Tongue (tissue), 1 donor: ENCODE measurements at regions not wholly inside any gene's neighbourhood (a gene's known extent, or its start where the extent isn't known, plus 50 kb on each side); places are given as distances from the start of the nearest gene placed in this dataset.

Source experiments
- DNase-seq: peaks from one replicate; pipeline ENCODE4 v3.0.0-alpha.2; 2015

DNA sequence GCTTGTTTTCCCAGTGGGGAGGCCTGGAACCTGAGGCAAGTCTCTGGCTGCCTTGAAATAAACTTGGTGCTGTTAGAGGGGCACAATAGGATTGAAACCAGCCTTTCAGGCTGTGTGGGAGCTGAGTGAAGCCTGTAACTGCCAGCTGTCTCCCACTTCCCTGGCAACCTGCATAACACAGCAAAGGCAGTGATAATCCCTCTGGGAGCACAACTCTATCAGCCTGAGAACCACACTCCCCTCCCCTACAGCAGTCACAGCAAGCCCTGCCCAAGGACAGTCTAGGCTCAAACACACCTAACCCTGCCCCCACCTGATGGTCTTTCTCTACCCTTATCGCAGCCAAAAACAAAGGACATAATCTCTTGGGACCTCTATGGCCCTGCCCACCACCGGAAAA is 683.8 kb upstream of the ATXN8OS start:
- DNase-seq, result peak; percentile 3

DNA sequence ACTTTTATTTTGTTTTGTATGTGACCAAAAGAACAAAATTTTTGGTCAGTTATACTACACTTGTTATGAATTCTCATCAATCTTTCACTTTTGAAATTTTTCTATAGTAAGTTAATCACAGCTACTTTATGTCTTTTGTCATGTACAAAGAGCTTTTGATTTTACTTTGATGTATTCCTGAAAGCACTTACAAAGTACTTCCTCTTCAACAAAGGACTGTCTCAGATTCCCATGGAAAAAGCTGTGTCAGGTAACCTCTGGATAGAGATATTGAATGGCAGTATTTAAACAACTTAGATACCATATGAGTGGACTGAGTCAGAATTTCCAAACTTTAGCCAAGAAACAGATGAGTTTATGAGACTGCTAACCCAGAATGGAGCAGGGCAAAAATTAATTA is 689.3 kb upstream of the ATXN8OS start:
- no peak for DNase-seq

DNA sequence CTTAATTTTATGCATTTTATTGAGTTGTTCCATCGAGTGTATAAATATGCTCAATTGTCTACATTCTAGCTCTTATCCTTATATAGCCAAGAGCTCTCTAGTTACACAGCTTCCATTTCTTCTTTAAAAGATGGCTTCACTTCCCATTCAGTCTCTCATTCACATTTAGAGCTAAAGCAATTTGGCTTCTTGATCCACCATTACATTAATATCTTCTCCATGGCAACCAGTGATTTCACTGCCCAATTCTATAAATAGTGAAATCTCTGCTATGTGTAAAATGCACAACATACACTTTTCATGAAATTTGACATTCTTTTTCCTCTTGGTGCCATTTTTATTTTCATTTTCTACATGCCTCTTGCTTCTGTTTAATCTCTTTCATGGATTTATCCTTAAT is 696.9 kb upstream of the ATXN8OS start:
- DNase-seq, result no peak

DNA sequence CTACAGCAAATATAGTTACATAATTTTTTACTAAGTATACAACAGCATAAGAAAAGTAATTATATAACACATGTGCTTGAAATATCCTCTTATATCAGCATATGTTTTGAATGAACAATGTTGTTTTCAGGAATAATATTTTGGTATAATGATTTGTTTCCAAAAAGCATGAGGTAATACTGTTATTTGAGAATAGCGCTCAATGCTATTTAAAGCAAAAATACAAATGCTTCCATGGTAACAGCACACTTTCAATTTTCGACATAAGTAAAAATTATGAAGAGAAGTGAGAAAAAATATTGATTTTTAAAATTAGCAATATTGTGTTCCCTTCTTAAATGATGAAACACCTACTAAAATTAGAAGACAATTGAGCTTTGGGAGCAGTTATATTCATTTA is 715.9 kb upstream of the ATXN8OS start:
- peak; percentile 12 for DNase-seq

DNA sequence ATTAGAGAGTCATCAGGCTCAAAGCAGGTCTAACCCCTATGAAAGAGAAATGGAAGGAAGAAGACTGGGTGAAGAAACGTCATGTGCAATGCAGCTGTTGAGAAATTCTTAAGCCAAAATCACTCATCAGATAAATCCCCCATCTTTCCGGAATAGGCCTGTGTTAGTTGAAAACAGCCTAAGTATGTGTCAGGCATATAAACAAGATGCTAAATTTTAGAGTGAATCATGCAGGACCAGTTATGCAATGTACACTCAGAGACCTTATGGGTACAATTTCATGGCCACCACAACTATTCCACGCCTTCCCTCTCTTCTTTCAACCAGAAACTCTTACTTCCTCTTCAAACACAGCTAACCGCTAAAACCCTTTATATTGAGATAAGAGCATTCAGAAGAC is 717.7 kb upstream of the ATXN8OS start:
- DNase-seq, result no peak

DNA sequence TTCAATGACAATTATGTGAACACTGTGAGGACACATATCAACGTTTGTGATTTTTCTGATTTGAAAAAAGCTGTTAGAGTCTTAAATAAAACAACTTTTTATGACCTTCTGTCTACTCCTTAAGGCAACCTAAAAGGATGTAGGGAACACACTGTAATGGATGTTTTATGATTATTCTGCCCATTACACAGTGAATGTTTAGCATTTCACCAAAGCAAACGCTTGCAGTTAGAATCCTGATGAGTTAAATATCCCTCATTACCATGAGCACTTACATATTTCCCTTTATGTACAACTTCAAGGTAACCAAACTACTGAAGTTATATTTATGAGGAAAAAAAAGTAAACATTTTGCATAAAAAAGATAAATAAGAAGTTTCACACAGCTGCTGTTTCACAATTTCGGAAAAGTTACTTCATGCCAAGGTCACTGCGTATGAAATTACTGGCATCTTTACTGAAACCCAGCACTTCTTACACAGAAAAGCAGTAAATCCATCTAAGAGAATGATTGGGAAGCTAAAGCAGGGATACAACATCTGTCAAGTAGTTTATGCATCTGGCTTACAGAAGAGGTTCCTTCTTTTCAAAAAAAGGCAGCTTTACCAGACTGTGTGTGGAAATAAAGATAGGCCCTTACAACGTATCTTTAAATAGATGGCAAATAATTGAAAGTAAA is 733.7 kb upstream of the ATXN8OS start:
- DNase-seq, result peak; percentile 75

DNA sequence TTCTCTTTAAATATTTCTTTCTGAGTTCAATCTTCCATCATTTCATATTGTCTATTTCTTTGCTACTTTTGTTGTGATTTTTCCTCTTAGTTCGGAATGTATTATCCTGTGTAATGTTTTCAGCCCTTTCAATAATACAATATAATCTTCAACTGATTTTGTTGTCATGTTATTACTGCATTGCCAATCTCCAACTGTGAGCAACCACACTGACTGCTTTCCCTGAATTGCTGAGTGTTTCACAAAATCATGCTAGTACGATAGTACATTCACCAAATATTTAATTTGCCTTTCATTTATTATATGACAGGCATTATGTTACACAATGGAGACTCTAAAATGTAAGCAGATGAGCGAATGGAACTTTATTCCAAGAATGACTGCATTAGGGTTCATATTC is 744.3 kb upstream of the ATXN8OS start:
- DNase-seq, result no peak

DNA sequence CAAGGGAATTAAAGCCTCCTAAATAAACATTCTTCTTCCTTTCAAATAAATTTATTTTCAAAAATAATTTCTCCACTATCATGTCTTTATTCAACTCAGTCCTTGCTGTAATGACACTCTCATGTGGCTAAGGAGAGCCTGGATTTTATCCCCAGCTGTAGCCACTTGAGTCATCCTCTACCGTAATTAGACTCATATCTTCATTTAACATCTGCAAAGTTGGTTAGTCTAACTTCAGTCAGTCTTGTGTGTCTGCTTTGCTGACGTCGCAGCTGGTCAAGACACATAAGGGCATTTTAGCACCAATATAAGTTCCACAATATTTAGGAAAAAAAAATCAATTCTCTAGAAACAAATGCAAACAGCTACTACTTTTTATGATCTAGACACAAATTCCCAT is 776.4 kb upstream of the ATXN8OS start:
- DNase-seq, result no peak

DNA sequence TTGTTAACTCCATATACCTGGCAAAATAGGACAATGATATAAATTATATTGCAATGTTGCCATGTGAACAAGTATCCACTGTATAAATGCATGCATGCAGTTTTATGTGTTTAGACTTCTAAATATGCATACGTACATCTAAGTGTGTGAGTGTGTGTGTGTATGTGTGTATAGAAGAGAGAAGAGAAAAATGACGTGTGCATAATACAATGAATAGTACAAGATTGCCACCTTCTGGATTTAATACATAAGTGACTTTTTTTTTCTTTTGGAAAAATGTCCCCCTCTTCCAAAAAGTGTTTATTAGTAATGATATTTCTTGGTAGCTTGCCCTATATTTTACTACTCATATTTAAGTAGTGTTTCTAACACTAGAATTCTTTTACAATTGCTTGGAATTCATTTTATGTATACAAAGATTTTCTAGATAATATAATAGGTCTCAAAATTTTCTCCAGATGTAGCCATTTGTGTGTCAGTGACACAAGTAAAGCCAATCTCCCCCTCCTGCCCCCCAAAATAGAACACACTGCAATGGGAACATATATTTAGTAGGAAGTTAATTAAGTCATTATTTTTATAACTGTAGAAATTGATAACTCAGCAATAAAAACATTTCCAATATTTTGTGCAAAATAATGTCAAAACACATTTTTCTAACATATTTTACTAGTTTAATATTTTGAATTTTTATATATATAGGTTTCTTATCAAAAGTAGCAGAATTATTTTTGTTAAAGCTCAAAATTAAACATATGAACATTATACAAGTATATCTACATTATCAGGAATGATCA is 783.3 kb upstream of the ATXN8OS start:
- peak; percentile 33 for DNase-seq

DNA sequence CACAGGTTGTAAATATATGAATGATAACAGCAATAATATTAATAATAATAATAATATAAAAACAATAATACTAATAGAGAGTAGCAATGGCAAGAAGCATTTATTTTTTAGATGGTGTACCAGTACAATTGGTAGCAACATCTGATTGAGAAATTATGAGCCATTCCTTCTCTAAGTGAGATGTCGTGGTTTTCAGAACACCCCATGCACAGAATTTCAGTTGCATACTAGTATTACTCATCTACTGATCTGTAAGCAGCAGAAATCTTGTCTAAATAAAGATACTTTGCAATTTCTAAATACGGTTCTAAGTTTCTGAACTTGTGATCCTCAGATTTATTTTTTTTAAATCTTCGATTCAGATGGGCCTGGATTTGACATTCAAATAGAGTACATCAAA is 788.0 kb upstream of the ATXN8OS start:
- no peak for DNase-seq

DNA sequence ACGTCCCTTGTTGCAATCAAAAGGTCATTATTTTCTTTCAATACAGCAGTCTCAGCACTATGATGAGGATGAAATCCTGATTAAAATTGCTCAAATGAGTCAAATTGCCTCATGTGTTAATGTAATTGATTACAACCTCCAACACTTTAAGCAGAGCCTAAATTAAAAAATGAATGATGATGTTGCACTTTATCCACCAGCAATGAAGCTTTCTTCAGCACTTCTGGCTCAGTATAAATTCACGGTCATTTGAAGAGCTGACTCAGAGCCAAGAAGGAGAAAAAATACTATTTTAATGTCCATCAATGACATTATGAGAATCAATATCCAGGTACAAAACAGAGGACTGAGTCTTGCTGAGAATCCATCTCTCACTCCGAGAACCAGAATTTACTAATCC is 792.6 kb upstream of the ATXN8OS start:
- DNase-seq, result no peak

DNA sequence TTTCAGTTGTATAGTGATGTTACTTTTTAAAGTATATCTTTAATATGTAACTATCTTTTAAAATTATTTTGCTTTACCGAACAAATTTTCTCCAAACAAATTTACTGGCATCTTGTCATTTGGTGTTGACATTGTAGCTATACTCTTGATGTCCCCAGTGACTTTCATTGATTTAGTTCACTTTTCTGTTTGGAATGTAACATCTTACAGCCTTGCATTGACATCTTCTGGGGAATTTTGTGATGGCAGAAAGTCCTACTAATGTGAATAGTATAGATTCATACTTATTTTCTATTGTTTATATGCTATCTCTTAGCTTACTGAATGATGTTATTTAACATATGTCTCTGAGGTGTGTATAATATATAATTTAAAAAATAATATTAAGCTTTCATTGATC is 800.9 kb upstream of the ATXN8OS start:
- no peak for DNase-seq

DNA sequence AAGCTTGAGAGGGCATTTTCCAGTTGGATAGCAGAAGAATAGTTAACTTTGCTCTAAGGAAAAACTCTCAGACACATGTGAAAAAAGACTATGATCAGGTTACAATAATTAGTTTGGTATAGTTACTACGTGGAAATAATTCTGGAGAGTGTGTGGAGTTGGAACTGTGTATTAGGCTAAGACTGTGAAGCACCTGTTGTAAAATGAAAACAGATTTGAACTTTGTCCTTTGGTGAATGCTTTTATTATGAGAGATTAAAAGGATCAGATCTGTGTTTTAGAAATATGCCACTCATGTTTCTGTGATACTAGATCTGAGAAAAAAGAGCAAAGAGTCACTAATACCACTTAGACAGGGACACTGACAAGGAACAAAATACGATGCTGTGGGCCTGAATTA is 807.5 kb upstream of the ATXN8OS start:
- no peak for DNase-seq

DNA sequence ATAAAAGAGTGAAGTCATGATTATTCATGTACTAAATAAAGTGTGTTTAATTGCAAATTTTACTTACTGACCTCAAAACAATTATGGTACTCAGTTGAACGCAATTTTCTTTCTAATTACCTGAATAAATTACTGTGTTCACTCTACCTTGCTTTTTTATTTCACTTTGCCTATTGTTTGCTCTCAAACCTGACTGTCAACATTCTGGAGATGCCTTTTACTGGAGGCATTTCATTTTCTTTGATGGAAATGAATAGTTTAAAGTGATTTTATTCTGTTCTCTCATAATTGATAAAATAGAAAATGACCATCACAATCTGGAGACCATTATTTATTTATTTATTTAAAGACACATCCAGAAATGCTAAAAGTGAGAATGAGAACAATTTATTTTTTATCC is 811.5 kb upstream of the ATXN8OS start:
- DNase-seq, result no peak

DNA sequence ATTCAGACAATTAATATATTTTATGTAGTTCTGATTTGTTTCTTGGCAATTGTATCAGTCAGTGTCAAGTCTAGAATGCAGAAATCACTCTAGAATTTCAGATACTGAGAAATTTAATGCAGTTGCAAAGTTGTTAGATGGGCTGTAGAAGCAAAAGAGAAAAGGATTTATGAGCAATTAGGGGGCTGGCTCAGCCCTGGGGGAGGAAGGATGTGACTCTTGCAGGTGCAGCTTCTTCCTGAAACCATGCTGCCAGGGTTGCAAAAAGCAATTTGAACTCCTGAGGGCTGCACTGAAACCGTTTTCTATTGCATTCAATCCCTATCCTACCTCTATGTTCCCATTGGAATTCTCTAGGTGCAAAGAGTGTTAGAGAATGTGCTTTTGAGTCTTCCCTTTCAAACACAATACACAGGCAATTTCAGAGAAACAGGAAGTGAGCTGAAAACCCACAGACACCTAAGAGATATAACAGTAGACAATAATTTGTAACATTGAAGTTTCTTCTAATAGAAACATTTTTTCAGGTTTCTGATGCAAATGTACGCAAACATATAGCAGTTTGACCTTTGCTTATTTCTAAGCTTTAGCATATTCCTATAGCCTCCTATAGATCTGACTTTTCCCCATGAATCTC is 814.7 kb upstream of the ATXN8OS start:
- no peak for DNase-seq

DNA sequence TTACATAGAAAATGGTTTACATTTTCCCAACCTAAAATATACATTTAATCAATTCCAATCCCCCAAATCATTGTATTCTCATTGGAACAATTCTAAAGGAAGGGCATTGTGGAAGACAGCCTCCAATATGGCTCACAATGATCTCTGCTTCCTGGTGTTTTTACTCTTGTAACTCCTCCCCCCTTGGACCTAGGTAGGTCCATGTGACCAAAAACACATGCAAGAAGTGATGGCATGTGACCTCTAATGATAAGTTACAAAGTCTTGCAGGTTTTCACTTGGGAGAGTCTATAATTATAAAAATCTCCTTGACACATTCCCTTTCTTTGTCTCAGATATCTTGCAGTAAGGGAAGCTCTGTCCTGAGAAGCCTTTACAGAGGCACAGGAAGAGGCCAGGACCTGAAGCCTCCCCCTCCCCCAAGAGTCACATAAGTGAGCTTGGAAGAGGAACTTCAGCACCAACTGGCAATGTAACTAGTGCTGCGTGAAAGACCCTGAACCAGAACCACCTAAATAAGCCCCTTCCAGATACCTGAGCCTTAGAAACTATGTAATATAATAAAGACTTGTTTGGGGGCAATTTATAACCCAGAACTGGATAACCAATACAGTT is 816.2 kb upstream of the ATXN8OS start:
- no peak for DNase-seq

DNA sequence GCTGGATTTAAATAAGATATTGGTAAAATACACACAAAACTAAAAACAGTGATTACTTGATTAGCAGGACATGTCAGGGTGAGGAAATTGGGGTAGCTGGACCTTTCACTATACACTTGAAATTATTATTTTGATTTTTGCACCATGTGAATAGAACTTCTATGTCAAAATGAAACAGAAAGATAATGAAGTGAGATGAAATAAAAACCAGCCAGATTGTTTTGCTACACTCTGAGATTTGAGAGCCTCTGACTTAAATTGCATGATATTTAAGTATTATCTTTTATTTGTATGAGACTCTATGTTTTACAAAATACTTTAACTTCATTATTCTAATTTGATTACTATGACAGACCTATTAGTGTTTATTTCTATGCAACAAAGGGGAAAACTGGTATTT is 819.6 kb upstream of the ATXN8OS start:
- no peak for DNase-seq

DNA sequence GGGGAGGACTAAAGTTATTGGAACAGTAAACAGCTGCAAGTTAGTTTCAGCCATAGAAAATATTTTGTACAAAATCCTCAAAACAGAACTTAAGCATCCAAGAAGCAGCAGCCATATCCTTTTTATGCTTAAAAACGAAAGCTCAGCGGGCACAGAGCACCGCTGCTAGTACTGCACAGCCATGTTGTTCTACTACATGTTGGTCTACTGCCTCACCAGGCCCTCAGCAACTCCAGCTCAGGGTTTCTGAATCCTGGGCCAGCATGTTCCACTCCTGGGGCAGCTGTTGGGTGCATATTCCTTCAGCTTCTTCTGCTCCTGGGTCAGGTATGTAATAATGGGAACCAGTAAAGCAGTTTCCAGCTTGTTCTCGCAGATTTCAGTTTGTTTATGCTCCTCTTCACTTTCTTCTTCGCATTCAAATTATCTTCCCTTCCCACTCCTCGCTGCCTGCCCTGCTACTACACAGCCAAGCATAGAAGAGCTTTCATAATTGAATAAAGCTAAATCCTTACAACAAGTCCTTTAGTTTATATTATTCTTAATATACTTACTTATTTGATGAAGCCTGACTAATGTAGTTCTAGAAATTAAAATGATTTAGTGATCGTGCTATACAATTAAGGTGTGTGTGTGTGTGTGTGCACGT is 820.5 kb upstream of the ATXN8OS start:
- DNase-seq, result no peak

DNA sequence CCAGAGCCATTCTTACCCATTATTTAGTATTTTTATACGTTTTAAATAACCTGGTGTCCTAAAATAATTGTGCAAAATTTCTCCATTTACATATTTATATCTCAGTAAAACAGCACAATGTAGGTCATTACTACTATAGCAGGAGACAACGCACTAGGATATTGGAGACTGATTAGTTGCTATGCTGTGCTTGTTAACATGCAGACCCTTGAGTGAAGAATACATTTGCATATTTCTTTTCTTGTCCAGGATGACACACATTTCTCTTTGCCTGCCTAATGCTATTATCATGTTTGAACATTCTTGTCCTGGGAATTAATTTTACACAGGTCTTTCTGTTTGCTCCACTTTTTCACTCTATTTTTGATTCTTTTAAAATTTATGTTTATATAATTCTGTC is 823.8 kb upstream of the ATXN8OS start:
- DNase-seq, result no peak

DNA sequence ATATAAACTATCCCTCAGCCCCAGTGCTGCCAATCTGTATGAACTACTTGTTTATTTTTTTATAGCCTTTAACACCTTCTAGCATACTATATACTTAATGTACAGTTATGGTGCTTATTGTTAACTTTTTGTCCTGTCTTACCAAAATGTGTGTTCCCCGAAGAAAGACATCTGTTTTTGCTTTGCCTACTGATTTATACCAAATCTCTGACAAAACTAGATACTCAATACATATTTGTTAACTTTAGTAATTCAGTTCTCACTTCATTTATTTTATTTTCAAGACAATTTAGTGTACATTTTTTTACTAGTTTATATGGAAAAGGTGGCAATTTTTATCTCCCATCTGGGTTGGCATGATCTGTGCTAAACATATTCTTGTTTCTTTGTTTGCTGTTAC is 824.3 kb upstream of the ATXN8OS start:
- no peak for DNase-seq

DNA sequence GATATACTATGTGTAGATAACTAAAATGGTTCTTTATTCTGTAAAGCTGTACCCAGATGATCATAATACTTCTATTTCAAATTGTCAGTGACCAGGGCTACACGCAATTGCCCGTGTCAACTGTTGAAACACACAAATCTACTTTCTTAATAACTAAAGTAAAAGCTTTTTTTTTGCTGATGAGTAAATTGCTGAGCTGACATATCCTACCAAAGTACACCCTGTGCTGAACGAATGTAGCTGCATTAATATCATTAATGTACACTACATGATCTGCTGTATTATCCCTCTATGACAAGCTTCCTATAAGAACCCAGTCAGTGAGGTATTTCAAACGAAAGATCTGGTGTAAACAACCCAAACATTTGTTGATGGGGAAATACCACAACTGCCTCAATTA is 827.2 kb upstream of the ATXN8OS start:
- DNase-seq, result no peak

DNA sequence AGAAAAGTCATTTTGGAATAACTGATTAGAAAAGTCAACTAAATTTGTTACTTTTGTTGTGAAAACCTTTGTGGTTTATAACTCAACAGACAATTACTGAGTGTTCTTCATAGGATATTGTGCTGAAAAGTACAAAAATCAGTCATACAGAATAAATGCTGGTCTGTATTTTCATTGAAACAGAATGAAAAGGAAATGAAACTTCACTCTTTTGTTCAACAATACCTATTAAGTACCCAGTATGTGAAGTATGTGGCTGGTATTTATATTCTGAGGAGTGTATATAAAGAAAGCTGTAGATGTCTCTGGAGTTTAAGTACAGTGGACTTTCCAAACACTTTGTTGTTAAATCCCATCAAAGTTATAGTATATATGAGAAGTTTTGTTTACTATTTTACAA is 828.4 kb upstream of the ATXN8OS start:
- no peak for DNase-seq

DNA sequence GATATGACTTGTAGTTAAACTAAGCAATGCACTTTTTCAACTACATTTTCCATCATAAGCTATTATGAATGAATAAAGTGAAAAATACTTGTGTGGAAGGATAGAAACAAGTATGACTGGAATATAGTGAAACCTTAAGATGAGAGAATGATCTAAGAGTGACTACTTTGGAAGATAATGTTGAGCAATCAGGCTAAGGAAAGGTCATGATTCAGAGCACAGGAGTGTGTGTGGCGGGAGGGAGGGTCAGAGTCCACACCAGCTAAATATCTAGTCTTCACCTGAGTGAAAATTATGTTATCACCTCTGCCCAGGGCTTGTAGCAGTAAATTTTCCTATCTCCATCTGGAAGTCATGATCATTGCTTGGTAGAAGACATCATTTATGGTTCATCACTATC is 833.4 kb upstream of the ATXN8OS start:
- no peak for DNase-seq
